ENCODE measurements at regions not wholly inside any gene's neighbourhood (a gene's known extent, or its start where the extent isn't known, plus 50 kb on each side); places are given as distances from the start of the nearest gene placed in this dataset.
"Not testable (repeated sequence)": the region's sequence is repeated elsewhere in the genome, so short reads cannot be mapped to it uniquely, and the experiment has no call there.

GRCh38 chr7:20839196-20839735 is 52.6 kb upstream of the SP8 start:
- DNase-seq (ENCODE audit: low read depth in 4 of 4, low spot score in 2 of 4), result no peak

GRCh38 chr7:20839987-20840386 is 53.3 kb upstream of the SP8 start:
- no peak for DNase-seq (ENCODE audit: low read depth in 4 of 4, low spot score in 2 of 4)

GRCh38 chr7:20846791-20847190 is 60.1 kb upstream of the SP8 start:
- DNase-seq (ENCODE audit: low read depth in 4 of 4, low spot score in 2 of 4), result no peak

GRCh38 chr7:20858951-20859350 is 72.3 kb upstream of the SP8 start:
- DNase-seq (ENCODE audit: low read depth in 4 of 4, low spot score in 2 of 4), result no peak

GRCh38 chr7:20861468-20861867 is 74.8 kb upstream of the SP8 start:
- DNase-seq (ENCODE audit: low read depth in 4 of 4, low spot score in 2 of 4), result no peak

GRCh38 chr7:20862554-20862953 is 75.9 kb upstream of the SP8 start:
- peak in 1 of 4 donors; percentile 1 for DNase-seq (ENCODE audit: low read depth in 4 of 4, low spot score in 2 of 4)

- no peak for DNase-seq (ENCODE audit: low read depth in 4 of 4, low spot score in 2 of 4)
These were observed 77.5 kb upstream of the SP8 start for GRCh38 chr7:20864221-20864620.

- no peak for DNase-seq (ENCODE audit: low read depth in 4 of 4, low spot score in 2 of 4)
These were observed 79.0 kb upstream of the SP8 start for GRCh38 chr7:20865684-20866083.

GRCh38 chr7:20870977-20871376 is 84.3 kb upstream of the SP8 start:
- no peak for DNase-seq (ENCODE audit: low read depth in 4 of 4, low spot score in 2 of 4)

- peak in 2 of 4 donors; percentile 8 to 12 for DNase-seq (ENCODE audit: low read depth in 4 of 4, low spot score in 2 of 4)
These were observed 106.1 kb upstream of the SP8 start for GRCh38 chr7:20892776-20893175.

GRCh38 chr7:20894806-20895205 is 108.1 kb upstream of the SP8 start:
- DNase-seq (ENCODE audit: low read depth in 4 of 4, low spot score in 2 of 4), result no peak

GRCh38 chr7:20895563-20895962 is 108.9 kb upstream of the SP8 start:
- no peak for DNase-seq (ENCODE audit: low read depth in 4 of 4, low spot score in 2 of 4)

GRCh38 chr7:20896996-20897395 is 110.3 kb upstream of the SP8 start:
- no peak for DNase-seq (ENCODE audit: low read depth in 4 of 4, low spot score in 2 of 4)

- DNase-seq (ENCODE audit: low read depth in 4 of 4, low spot score in 2 of 4), result no peak
These were observed 120.2 kb upstream of the SP8 start for GRCh38 chr7:20906801-20907453.

GRCh38 chr7:20911081-20911480 is 124.4 kb upstream of the SP8 start:
- DNase-seq (ENCODE audit: low read depth in 4 of 4, low spot score in 2 of 4), result no peak

GRCh38 chr7:20913853-20914252 is 127.2 kb upstream of the SP8 start:
- no peak for DNase-seq (ENCODE audit: low read depth in 4 of 4, low spot score in 2 of 4)

GRCh38 chr7:20916311-20916710 is 129.6 kb upstream of the SP8 start:
- DNase-seq (ENCODE audit: low read depth in 4 of 4, low spot score in 2 of 4), result no peak

- DNase-seq (ENCODE audit: low read depth in 4 of 4, low spot score in 2 of 4), result no peak
These were observed 130.9 kb upstream of the SP8 start for GRCh38 chr7:20917603-20918002.

- no peak for DNase-seq (ENCODE audit: low read depth in 4 of 4, low spot score in 2 of 4)
These were observed 131.5 kb upstream of the SP8 start for GRCh38 chr7:20918156-20918555.

GRCh38 chr7:20927178-20927577 is 140.5 kb upstream of the SP8 start:
- not testable (repeated sequence) for DNase-seq (ENCODE audit: low read depth in 4 of 4, low spot score in 2 of 4)

GRCh38 chr7:20927976-20928375 is 141.3 kb upstream of the SP8 start:
- DNase-seq (ENCODE audit: low read depth in 4 of 4, low spot score in 2 of 4), result no peak

- DNase-seq (ENCODE audit: low read depth in 4 of 4, low spot score in 2 of 4), result no peak
These were observed 142.5 kb upstream of the SP8 start for GRCh38 chr7:20929199-20929598.

GRCh38 chr7:20931739-20932138 is 145.1 kb upstream of the SP8 start:
- no peak for DNase-seq (ENCODE audit: low read depth in 4 of 4, low spot score in 2 of 4)
